ENCODE measurements at regions not wholly inside any gene's neighbourhood (a gene's known extent, or its start where the extent isn't known, plus 50 kb on each side); places are given as distances from the start of the nearest gene placed in this dataset.
"Not testable (repeated sequence)": the region's sequence is repeated elsewhere in the genome, so short reads cannot be mapped to it uniquely, and the experiment has no call there.

- no peak for DNase-seq
Observed at GRCh38 chr10:29881811-29882210, 177.6 kb downstream of the JCAD start.

- peak; percentile 26 for DNase-seq
Observed at GRCh38 chr10:29881336-29881771, 178.0 kb downstream of the JCAD start.

GRCh38 chr10:29880856-29881255 lies 178.5 kb downstream of the JCAD start:
- peak; percentile 15 for DNase-seq

GRCh38 chr10:29879862-29880261 lies 179.5 kb downstream of the JCAD start:
- DNase-seq, result no peak

GRCh38 chr10:29878492-29878891 lies 180.9 kb downstream of the JCAD start:
- DNase-seq, result no peak

- DNase-seq, result peak; percentile 21
Observed at GRCh38 chr10:29877793-29878491, 181.4 kb downstream of the JCAD start.

GRCh38 chr10:29876008-29876555 lies 183.3 kb downstream of the JCAD start:
- DNase-seq, result no peak

- DNase-seq, result no peak
Observed at GRCh38 chr10:29874606-29875269, 184.6 kb downstream of the JCAD start.

GRCh38 chr10:29873941-29874484 lies 185.4 kb downstream of the JCAD start:
- no peak for DNase-seq

GRCh38 chr10:29870522-29871044 lies 188.8 kb downstream of the JCAD start:
- DNase-seq, result no peak

GRCh38 chr10:29869593-29869992 lies 189.8 kb downstream of the JCAD start:
- DNase-seq, result no peak

- no peak for DNase-seq
Observed at GRCh38 chr10:29866356-29866755, 193.0 kb downstream of the JCAD start.

- DNase-seq, result no peak
Observed at GRCh38 chr10:29865700-29866355, 193.6 kb downstream of the JCAD start.

- DNase-seq, result no peak
Observed at GRCh38 chr10:29862923-29863614, 196.3 kb downstream of the JCAD start.

- DNase-seq, result no peak
Observed at GRCh38 chr10:29861811-29862505, 197.4 kb downstream of the JCAD start.

GRCh38 chr10:29861231-29861630 lies 198.2 kb downstream of the JCAD start:
- not testable (repeated sequence) for DNase-seq

- no peak for DNase-seq
Observed at GRCh38 chr10:29860166-29860565, 199.2 kb downstream of the JCAD start.

GRCh38 chr10:29859521-29860130 lies 199.8 kb downstream of the JCAD start:
- no peak for DNase-seq

- no peak for DNase-seq
Observed at GRCh38 chr10:29858702-29859267, 200.6 kb downstream of the JCAD start.
